ENCODE measurements at regions not wholly inside any gene's neighbourhood (a gene's known extent, or its start where the extent isn't known, plus 50 kb on each side); places are given as distances from the start of the nearest gene placed in this dataset.

DNA sequence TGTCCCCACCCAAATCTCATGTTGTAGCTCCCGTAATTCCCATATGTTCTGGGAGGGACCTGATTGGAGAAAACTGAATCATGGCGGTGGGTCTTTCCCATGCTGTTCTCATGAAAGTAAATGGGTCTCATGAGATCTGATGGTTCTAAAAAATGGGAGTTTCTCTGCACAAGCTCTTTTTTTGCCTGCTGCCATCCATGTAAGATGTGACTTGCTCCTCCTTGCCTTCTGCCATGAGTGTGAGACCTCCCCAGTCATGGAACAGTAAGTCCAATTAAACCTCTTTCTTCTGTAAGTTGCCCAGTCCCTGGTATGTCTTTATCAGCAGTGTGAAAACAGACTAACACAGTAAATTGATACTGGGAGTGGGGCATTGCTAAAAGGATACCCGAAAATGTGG is 1218.4 kb upstream of the CITED2 start:
- Histone ChIP-seq H3K79me2 (replicated peaks; ENCODE audit: insufficient read depth, low read length) (no peaks in the 10 kb centered on the region), H3K36me3 (ENCODE audit: insufficient read depth, low read length) (no peaks in the 10 kb centered on the region), H3K27ac (ENCODE audit: low read length) (no peak overlapping the region), H3K27me3 (ENCODE audit: insufficient read depth, low read depth, low read length) (no peaks in the 10 kb centered on the region), H3K4me3 (ENCODE audit: low read length) (no peak overlapping the region), H3F3A (ENCODE audit: insufficient read depth, low read length, poor library complexity, severe bottlenecking) (no peaks in the 10 kb centered on the region), H3K9me3 (ENCODE audit: low read length) (no peaks in the 10 kb centered on the region), H3K9me2 (ENCODE audit: insufficient read depth, low read length) (no peaks in the 10 kb centered on the region), H2AFZ (ENCODE audit: low read depth, low read length) (no peak overlapping the region), H4K20me1 (ENCODE audit: insufficient read depth) (no peaks in the 10 kb centered on the region), H3K9ac (ENCODE audit: low read length) (no peak overlapping the region), H3K4me2 (ENCODE audit: low read length) (no peak overlapping the region)
- TF ChIP-seq, protein P1, sequence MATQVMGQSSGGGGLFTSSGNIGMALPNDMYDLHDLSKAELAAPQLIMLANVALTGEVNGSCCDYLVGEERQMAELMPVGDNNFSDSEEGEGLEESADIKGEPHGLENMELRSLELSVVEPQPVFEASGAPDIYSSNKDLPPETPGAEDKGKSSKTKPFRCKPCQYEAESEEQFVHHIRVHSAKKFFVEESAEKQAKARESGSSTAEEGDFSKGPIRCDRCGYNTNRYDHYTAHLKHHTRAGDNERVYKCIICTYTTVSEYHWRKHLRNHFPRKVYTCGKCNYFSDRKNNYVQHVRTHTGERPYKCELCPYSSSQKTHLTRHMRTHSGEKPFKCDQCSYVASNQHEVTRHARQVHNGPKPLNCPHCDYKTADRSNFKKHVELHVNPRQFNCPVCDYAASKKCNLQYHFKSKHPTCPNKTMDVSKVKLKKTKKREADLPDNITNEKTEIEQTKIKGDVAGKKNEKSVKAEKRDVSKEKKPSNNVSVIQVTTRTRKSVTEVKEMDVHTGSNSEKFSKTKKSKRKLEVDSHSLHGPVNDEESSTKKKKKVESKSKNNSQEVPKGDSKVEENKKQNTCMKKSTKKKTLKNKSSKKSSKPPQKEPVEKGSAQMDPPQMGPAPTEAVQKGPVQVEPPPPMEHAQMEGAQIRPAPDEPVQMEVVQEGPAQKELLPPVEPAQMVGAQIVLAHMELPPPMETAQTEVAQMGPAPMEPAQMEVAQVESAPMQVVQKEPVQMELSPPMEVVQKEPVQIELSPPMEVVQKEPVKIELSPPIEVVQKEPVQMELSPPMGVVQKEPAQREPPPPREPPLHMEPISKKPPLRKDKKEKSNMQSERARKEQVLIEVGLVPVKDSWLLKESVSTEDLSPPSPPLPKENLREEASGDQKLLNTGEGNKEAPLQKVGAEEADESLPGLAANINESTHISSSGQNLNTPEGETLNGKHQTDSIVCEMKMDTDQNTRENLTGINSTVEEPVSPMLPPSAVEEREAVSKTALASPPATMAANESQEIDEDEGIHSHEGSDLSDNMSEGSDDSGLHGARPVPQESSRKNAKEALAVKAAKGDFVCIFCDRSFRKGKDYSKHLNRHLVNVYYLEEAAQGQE (IDR thresholded peaks at IDR 0.05; ENCODE audit: borderline replicate concordance): no peak
- TF ChIP-seq RAD21 (conservative IDR thresholded peaks at IDR 0.05): no peak
- TF ChIP-seq, protein P2, sequence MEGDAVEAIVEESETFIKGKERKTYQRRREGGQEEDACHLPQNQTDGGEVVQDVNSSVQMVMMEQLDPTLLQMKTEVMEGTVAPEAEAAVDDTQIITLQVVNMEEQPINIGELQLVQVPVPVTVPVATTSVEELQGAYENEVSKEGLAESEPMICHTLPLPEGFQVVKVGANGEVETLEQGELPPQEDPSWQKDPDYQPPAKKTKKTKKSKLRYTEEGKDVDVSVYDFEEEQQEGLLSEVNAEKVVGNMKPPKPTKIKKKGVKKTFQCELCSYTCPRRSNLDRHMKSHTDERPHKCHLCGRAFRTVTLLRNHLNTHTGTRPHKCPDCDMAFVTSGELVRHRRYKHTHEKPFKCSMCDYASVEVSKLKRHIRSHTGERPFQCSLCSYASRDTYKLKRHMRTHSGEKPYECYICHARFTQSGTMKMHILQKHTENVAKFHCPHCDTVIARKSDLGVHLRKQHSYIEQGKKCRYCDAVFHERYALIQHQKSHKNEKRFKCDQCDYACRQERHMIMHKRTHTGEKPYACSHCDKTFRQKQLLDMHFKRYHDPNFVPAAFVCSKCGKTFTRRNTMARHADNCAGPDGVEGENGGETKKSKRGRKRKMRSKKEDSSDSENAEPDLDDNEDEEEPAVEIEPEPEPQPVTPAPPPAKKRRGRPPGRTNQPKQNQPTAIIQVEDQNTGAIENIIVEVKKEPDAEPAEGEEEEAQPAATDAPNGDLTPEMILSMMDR (IDR thresholded peaks at IDR 0.05; ENCODE audit: poor library complexity, severe bottlenecking): no peak
- no peak for TF ChIP-seq MXI1 (conservative IDR thresholded peaks at IDR 0.05; ENCODE audit: poor library complexity, severe bottlenecking)
- no peak for TF ChIP-seq SMC3 (conservative IDR thresholded peaks at IDR 0.05; ENCODE audit: poor library complexity)
- TF ChIP-seq EP300 (conservative IDR thresholded peaks at IDR 0.05; ENCODE audit: poor library complexity, severe bottlenecking): no peak
- TF ChIP-seq TAF1 (IDR thresholded peaks at IDR 0.05; ENCODE audit: low read depth): no peak
- TF ChIP-seq POLR2AphosphoS5 (IDR thresholded peaks at IDR 0.05): no peak
- no peak for TF ChIP-seq EZH2 (IDR thresholded peaks at IDR 0.05; ENCODE audit: borderline replicate concordance, insufficient read depth, low read length, poor library complexity, severe bottlenecking)

DNA sequence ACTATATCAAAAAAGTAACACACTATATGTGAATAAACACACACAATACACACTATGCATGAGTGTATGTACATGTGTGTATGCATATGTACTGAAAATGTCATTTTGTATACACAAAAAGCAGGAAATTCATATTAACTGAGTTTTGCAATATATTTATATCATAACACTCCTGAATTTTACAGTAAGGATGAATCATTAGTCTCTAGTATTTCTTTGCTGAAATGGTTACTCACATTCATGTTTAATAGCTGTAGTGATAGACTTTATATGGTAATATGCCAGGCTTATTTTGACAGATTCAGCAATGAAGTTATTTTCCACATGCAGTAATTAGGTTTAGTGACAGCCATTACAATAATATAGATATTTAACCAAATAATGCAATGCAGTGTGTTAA is 1216.2 kb upstream of the CITED2 start:
- TF ChIP-seq MXI1 (conservative IDR thresholded peaks at IDR 0.05; ENCODE audit: poor library complexity, severe bottlenecking): no peak
- no peak for TF ChIP-seq POLR2AphosphoS5 (IDR thresholded peaks at IDR 0.05)
- TF ChIP-seq EP300 (conservative IDR thresholded peaks at IDR 0.05; ENCODE audit: poor library complexity, severe bottlenecking): no peak
- no peak for TF ChIP-seq SMC3 (conservative IDR thresholded peaks at IDR 0.05; ENCODE audit: poor library complexity)
- TF ChIP-seq, protein P2 (IDR thresholded peaks at IDR 0.05; ENCODE audit: poor library complexity, severe bottlenecking): no peak
- no peak for TF ChIP-seq TAF1 (IDR thresholded peaks at IDR 0.05; ENCODE audit: low read depth)
- no peak for TF ChIP-seq RAD21 (conservative IDR thresholded peaks at IDR 0.05)
- TF ChIP-seq EZH2 (IDR thresholded peaks at IDR 0.05; ENCODE audit: borderline replicate concordance, insufficient read depth, low read length, poor library complexity, severe bottlenecking): no peak
- TF ChIP-seq, protein P1 (IDR thresholded peaks at IDR 0.05; ENCODE audit: borderline replicate concordance): no peak
- Histone ChIP-seq H2AFZ (ENCODE audit: low read depth, low read length) (no peak overlapping the region), H3K9me2 (ENCODE audit: insufficient read depth, low read length) (no peaks in the 10 kb centered on the region), H3K9me3 (ENCODE audit: low read length) (no peaks in the 10 kb centered on the region), H3K4me2 (ENCODE audit: low read length) (no peak overlapping the region), H3K79me2 (replicated peaks; ENCODE audit: insufficient read depth, low read length) (no peaks in the 10 kb centered on the region), H3K9ac (ENCODE audit: low read length) (no peak overlapping the region), H3K27ac (ENCODE audit: low read length) (no peak overlapping the region), H3K36me3 (ENCODE audit: insufficient read depth, low read length) (no peaks in the 10 kb centered on the region), H3K27me3 (ENCODE audit: insufficient read depth, low read depth, low read length) (no peaks in the 10 kb centered on the region), H3K4me3 (ENCODE audit: low read length) (no peak overlapping the region), H4K20me1 (ENCODE audit: insufficient read depth) (no peaks in the 10 kb centered on the region), H3F3A (ENCODE audit: insufficient read depth, low read length, poor library complexity, severe bottlenecking) (no peaks in the 10 kb centered on the region)

Data from neural cell (in vitro differentiated cells).